AG04449 (cell line): ENCODE measurements at regions not wholly inside any gene's neighbourhood (a gene's known extent, or its start where the extent isn't known, plus 50 kb on each side); places are given as distances from the start of the nearest gene placed in this dataset.
A peak's percentile ranks its signal among the peaks of the same experiment; 100 is the strongest.

Source experiments
- CTCF ChIA-PET: fragments of 350-600 bp; formaldehyde crosslinking; extraction: SDS; loops from one replicate; lab custom pipeline; 2021; ENCODE audit warnings: antibody characterized with exemption; lab: Yijun Ruan, JAX
- POLR2A ChIA-PET: fragments of 400-600, 350-600 bp; formaldehyde crosslinking; extraction: SDS; loops from one replicate; lab custom pipeline; 2020; ENCODE audit warnings: antibody characterized with exemption, inconsistent platforms; lab: Yijun Ruan, JAX
- DNase-seq: peaks from one replicate; pipeline ENCODE4 v3.0.0-alpha.2; 2010; ENCODE audit warnings: low read depth, low spot score
- H3K4me3 ChIP-seq: 2 replicates; pipeline ENCODE4 v1.5.1; 2011; ENCODE audit warnings: low read depth, mild to moderate bottlenecking, control low read depth, low read length
- TF ChIP-seq, protein P1 (sequence below): IDR thresholded peaks from one replicate; pipeline ENCODE4 v1.5.1; 2011; ENCODE audit warnings: mild to moderate bottlenecking, moderate library complexity, low read length, control low read depth, inconsistent platforms; ENCODE audit not compliant: insufficient read depth; ENCODE audit errors: missing control alignments

- no peak overlapping the region for H3K4me3 ChIP-seq
- ChIA-PET POLR2A (no interaction called here), CTCF (interaction anchor here (1.4 kb wide), 1 partner anchor 79 kb away, joined by 4 read pairs; no protein-coding TSS in a partner anchor)
- TF ChIP-seq, protein P1, sequence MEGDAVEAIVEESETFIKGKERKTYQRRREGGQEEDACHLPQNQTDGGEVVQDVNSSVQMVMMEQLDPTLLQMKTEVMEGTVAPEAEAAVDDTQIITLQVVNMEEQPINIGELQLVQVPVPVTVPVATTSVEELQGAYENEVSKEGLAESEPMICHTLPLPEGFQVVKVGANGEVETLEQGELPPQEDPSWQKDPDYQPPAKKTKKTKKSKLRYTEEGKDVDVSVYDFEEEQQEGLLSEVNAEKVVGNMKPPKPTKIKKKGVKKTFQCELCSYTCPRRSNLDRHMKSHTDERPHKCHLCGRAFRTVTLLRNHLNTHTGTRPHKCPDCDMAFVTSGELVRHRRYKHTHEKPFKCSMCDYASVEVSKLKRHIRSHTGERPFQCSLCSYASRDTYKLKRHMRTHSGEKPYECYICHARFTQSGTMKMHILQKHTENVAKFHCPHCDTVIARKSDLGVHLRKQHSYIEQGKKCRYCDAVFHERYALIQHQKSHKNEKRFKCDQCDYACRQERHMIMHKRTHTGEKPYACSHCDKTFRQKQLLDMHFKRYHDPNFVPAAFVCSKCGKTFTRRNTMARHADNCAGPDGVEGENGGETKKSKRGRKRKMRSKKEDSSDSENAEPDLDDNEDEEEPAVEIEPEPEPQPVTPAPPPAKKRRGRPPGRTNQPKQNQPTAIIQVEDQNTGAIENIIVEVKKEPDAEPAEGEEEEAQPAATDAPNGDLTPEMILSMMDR: no peak
- no peak for DNase-seq
These were observed 369.5 kb upstream of the FAM241A start for GRCh38 chr4:111775556-111776297.

- no peak overlapping the region for H3K4me3 ChIP-seq
- DNase-seq: no peak
- ChIA-PET CTCF (no interaction called here), POLR2A (no interaction called here)
- TF ChIP-seq, protein P1: no peak
These were observed 368.7 kb upstream of the FAM241A start for GRCh38 chr4:111776561-111776960.

GRCh38 chr4:111778543-111778942 lies 366.7 kb upstream of the FAM241A start:
- ChIA-PET POLR2A (no interaction called here), CTCF (interaction anchor here (1.8 to 2.2 kb wide), 2 partner anchors 132 to 137 kb away, joined by 5 to 13 read pairs; no protein-coding TSS in a partner anchor)
- TF ChIP-seq, protein P1: peak; percentile 6
- H3K4me3 ChIP-seq: no peak overlapping the region
- no peak for DNase-seq

DNA sequence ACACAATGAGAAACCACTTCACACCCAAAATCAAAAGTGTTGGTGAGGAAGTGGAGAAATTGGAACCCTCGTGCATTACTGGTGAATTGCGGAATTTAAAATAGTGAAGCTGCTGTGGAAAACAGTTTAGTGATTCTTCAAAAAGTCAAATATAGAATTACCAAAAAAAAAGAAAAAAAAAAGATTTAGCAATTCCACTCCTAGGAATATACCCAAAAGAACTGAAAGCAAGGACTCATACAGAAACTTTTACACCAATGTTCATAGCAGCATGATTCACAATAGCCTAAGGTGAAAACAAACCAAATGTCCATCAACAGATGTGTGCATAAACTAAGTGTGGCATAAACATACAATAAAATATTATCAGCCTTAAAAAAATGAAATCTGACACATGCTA lies 364.3 kb upstream of the FAM241A start:
- no peak for DNase-seq
- ChIA-PET POLR2A (no interaction called here), CTCF (no interaction called here)
- H3K4me3 ChIP-seq: no peak overlapping the region
- TF ChIP-seq, protein P1: no peak

DNA sequence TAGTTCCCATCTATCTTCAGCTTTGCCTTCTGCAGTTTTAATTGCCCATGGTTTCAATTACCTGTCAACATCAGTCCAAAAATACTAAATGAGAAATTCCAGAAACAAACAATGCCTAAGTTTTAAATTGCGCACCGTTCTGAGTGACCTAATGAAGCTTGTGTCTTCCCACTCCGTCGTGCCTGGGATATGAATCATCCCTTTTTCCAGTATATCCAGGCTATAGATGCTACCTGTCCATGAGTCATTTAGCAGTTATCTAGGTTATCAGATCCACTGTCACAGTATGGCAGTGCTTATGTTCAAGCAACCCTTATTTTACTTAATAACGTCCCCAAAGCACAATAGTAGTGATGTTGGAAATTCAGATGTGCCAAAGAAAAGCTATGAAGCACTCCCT lies 363.6 kb upstream of the FAM241A start:
- POLR2A ChIA-PET: no interaction called here
- TF ChIP-seq, protein P1: no peak
- no peak for DNase-seq
- H3K4me3 ChIP-seq: no peak overlapping the region
- CTCF ChIA-PET: interaction anchor here (1.3 kb wide), 1 partner anchor 140 kb away, joined by 3 read pairs; no protein-coding TSS in a partner anchor

DNA sequence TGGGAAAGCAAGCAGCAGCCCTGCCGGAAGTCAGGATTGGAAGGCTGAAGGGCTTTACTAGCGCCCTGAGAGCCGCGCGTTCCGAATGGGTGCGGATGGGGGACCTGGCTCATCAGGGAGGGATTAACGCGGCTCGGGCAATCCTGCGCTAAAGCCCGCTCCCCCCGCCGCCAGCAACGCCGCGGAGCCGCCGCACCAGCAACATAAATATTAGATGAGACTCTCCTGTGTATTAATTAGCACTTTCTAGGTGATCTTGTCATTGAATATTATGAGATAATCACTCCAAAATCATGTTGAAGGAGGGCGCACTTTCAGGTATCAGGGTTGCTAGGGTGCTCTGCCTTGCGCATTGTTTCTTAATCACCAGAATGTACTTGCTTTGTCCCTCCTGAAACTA lies 357.2 kb upstream of the FAM241A start:
- H3K4me3 ChIP-seq: no peak overlapping the region
- TF ChIP-seq, protein P1: no peak
- no peak for DNase-seq
- POLR2A ChIA-PET: no interaction called here
- CTCF ChIA-PET: no interaction called here
